ENCODE measurements at regions not wholly inside any gene's neighbourhood (a gene's known extent, or its start where the extent isn't known, plus 50 kb on each side); places are given as distances from the start of the nearest gene placed in this dataset.

- CTCF ChIA-PET, result no interaction called here
- Mint-ChIP-seq H3K4me1 (ENCODE audit: low read depth, unreplicated experiment) (no peaks in the 10 kb centered on the region), H3K4me3 (ENCODE audit: unreplicated experiment) (no peak overlapping the region), H3K27ac (ENCODE audit: unreplicated experiment) (no peak overlapping the region), H3K36me3 (ENCODE audit: insufficient read depth, unreplicated experiment) (no peaks in the 10 kb centered on the region), H3K27me3 (ENCODE audit: insufficient read depth, unreplicated experiment) (no peaks in the 10 kb centered on the region), H3K9me3 (ENCODE audit: unreplicated experiment) (no peaks in the 10 kb centered on the region)
- H3K27me3 ChIP-seq (replicated peaks; ENCODE audit: control insufficient read depth, insufficient read depth, low read length), result no peaks in the 10 kb centered on the region
- no peak for TF ChIP-seq CTCF (IDR thresholded peaks at IDR 0.05; ENCODE audit: insufficient read depth in 1 of 2, low read depth in 1 of 2, low read length in 1 of 2, severe bottlenecking in 1 of 2, unreplicated experiment in 1 of 2)
- intact Hi-C loops (cut with micrococcal nuclease; ENCODE audit: unreplicated experiment), result no loop called here
- H3K9me3 ChIP-seq, result no peaks in the 10 kb centered on the region
- POLR2A ChIA-PET, result no interaction called here
- no peak overlapping the region for H3K4me3 ChIP-seq (ENCODE audit: low read depth, low read length)
- DNase-seq, result no peak
- H3K36me3 ChIP-seq (ENCODE audit: control insufficient read depth, insufficient read depth, low read length), result no peaks in the 10 kb centered on the region
- BruUV-seq (replicated peaks), result no TSS peak
- no peaks in the 10 kb centered on the region for H3K4me1 ChIP-seq
Measured at GRCh38 chr1:71184410-71184809, 103.6 kb upstream of the ZRANB2 start.

GRCh38 chr1:71179997-71180396 is 99.2 kb upstream of the ZRANB2 start:
- no peaks in the 10 kb centered on the region for H3K9me3 ChIP-seq
- DNase-seq, result peak in 1 of 2 experiments; percentile 2
- intact Hi-C loops (cut with micrococcal nuclease; ENCODE audit: unreplicated experiment), result no loop called here
- no TSS peak for BruUV-seq (replicated peaks)
- no peaks in the 10 kb centered on the region for H3K36me3 ChIP-seq (ENCODE audit: control insufficient read depth, insufficient read depth, low read length)
- Mint-ChIP-seq H3K27ac (ENCODE audit: unreplicated experiment) (no peak overlapping the region), H3K9me3 (ENCODE audit: unreplicated experiment) (no peaks in the 10 kb centered on the region), H3K36me3 (ENCODE audit: insufficient read depth, unreplicated experiment) (no peaks in the 10 kb centered on the region), H3K27me3 (ENCODE audit: insufficient read depth, unreplicated experiment) (no peaks in the 10 kb centered on the region), H3K4me1 (ENCODE audit: low read depth, unreplicated experiment) (no peaks in the 10 kb centered on the region), H3K4me3 (ENCODE audit: unreplicated experiment) (no peak overlapping the region)
- TF ChIP-seq CTCF (IDR thresholded peaks at IDR 0.05; ENCODE audit: insufficient read depth in 1 of 2, low read depth in 1 of 2, low read length in 1 of 2, severe bottlenecking in 1 of 2, unreplicated experiment in 1 of 2), result no peak
- no peaks in the 10 kb centered on the region for H3K4me1 ChIP-seq
- ChIA-PET POLR2A (no interaction called here), CTCF (no interaction called here)
- no peak overlapping the region for H3K4me3 ChIP-seq (ENCODE audit: low read depth, low read length)
- H3K27me3 ChIP-seq (replicated peaks; ENCODE audit: control insufficient read depth, insufficient read depth, low read length), result no peaks in the 10 kb centered on the region

- CTCF ChIA-PET, result no interaction called here
- Histone ChIP-seq H3K27me3 (replicated peaks; ENCODE audit: control insufficient read depth, insufficient read depth, low read length) (no peaks in the 10 kb centered on the region), H3K9me3 (no peaks in the 10 kb centered on the region), H3K4me1 (no peaks in the 10 kb centered on the region), H3K36me3 (ENCODE audit: control insufficient read depth, insufficient read depth, low read length) (no peaks in the 10 kb centered on the region), H3K4me3 (ENCODE audit: low read depth, low read length) (no peak overlapping the region)
- H3K27ac Mint-ChIP-seq (ENCODE audit: unreplicated experiment), result no peak overlapping the region
- H3K9me3 Mint-ChIP-seq (ENCODE audit: unreplicated experiment), result no peaks in the 10 kb centered on the region
- BruUV-seq (replicated peaks), result no TSS peak
- H3K36me3 Mint-ChIP-seq (ENCODE audit: insufficient read depth, unreplicated experiment), result no peaks in the 10 kb centered on the region
- H3K27me3 Mint-ChIP-seq (ENCODE audit: insufficient read depth, unreplicated experiment), result no peaks in the 10 kb centered on the region
- no peak overlapping the region for H3K4me3 Mint-ChIP-seq (ENCODE audit: unreplicated experiment)
- TF ChIP-seq CTCF (IDR thresholded peaks at IDR 0.05; ENCODE audit: insufficient read depth in 1 of 2, low read depth in 1 of 2, low read length in 1 of 2, severe bottlenecking in 1 of 2, unreplicated experiment in 1 of 2), result no peak
- POLR2A ChIA-PET, result no interaction called here
- intact Hi-C loops (cut with micrococcal nuclease; ENCODE audit: unreplicated experiment), result no loop called here
- DNase-seq, result no peak
- H3K4me1 Mint-ChIP-seq (ENCODE audit: low read depth, unreplicated experiment), result no peaks in the 10 kb centered on the region
Measured at GRCh38 chr1:71170925-71171324, 90.1 kb upstream of the ZRANB2 start.

All from Caco-2 (cell line).